Embryonic facial prominence (tissue), 1 donor: ENCODE measurements at regions not wholly inside any gene's neighbourhood (a gene's known extent, or its start where the extent isn't known, plus 50 kb on each side); places are given as distances from the start of the nearest gene placed in this dataset.
"Not testable (repeated sequence)": the region's sequence is repeated elsewhere in the genome, so short reads cannot be mapped to it uniquely, and the experiment has no call there.

Experiments
- DNase-seq: peaks from one replicate; pipeline ENCODE4 v3.0.0-alpha.2; 2016; ENCODE audit errors: extremely low spot score

- DNase-seq, result no peak
These were observed 58.3 kb downstream of the C11orf87 start for GRCh38 chr11:109480251-109480650.

DNA sequence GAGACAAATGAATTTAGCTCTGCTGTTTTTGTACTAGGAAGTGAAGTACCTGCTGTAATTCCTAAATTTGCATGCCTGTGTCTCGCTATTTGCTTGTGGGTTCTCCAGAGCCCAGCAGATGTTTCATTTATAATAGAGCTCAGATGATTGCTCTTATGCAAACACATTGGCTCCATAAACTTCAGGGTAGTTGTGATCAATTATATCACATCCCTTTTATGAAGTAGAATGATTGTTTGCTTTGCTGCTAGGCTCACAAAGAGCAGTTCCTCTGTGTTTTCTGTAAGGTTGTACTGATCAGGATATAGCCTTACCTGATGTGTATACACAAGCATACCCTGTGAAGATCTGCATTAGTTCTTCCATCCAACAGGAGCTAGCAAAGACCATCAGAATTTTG lies 64.1 kb downstream of the C11orf87 start:
- DNase-seq, result no peak

- DNase-seq, result no peak
These were observed 69.1 kb downstream of the C11orf87 start for GRCh38 chr11:109490953-109491635.

- DNase-seq, result no peak
These were observed 84.1 kb downstream of the C11orf87 start for GRCh38 chr11:109506115-109506514.

DNA sequence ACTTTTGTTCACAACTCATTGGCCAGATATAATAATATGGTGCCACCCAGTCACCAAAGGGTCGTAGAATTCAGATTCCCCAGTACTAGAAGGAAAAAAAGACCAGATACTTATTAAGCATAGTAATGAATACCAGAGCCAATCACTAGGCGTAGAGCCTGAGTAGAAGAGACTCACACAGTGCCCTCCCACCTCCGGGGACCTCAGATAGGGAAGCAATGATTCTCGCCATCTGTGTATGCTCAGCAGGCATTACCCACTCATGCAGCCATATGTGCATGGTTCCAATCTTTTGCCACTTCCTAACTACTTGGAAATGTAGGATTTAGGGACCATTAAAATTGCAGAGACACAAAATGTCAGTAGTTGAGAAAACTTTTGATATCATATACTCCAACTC lies 85.3 kb downstream of the C11orf87 start:
- no peak for DNase-seq

DNA sequence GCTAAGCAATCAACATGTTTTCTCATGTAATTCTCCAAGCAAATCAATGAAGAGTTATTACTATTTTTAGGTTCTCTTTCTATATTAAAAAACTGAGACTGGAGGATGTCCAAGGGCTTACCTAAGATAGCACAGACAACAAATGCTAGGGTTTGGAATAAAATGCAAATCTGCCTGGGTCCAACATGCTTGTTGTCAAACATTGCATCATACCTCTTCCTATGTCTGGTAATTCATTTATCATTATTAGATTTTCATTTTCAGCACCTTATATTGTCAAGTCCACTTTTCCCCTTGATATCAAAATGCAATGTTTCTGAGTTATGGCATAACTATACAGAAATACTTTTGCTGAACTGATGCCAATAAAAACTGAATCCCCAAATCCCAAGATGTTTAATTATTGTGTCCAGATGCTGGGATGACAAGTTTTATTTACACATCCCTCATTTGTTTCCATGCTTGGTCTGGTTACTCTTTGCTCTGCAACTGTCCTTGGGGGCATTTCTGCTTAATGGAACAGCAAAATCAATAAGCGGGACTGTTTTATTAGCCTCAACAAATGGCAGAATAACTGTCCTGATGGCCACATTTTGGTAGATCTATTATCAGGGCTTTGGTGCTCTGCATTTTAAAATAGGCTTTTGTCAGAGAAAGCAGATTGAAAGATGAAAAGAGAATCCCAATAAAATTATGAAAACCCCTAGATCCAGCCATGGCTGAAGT lies 86.0 kb downstream of the C11orf87 start:
- DNase-seq, result no peak

GRCh38 chr11:109508943-109509342 lies 87.0 kb downstream of the C11orf87 start:
- DNase-seq, result no peak

GRCh38 chr11:109510316-109510715 lies 88.3 kb downstream of the C11orf87 start:
- DNase-seq, result no peak

GRCh38 chr11:109511598-109511997 lies 89.6 kb downstream of the C11orf87 start:
- no peak for DNase-seq

- no peak for DNase-seq
These were observed 90.3 kb downstream of the C11orf87 start for GRCh38 chr11:109512249-109512648.

DNA sequence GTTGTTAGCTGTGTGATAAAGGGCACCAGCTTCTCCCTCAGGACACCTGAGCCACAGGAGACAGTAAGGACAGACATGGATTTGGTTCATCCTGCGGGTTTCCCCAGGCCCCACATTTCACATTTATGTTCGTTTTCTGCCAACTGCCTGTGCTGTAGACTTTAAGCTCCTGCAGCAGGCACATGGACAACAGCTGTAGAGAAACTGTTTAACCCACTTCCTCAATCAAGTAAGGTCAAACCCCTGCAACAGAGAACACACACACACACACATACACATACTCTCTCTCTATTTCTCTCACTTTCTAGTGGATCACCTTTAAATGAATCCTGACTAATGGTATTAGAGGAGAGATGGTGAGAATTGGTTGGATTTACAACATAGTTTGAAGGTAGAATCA lies 90.7 kb downstream of the C11orf87 start:
- no peak for DNase-seq

GRCh38 chr11:109514313-109515018 lies 92.5 kb downstream of the C11orf87 start:
- DNase-seq, result no peak

DNA sequence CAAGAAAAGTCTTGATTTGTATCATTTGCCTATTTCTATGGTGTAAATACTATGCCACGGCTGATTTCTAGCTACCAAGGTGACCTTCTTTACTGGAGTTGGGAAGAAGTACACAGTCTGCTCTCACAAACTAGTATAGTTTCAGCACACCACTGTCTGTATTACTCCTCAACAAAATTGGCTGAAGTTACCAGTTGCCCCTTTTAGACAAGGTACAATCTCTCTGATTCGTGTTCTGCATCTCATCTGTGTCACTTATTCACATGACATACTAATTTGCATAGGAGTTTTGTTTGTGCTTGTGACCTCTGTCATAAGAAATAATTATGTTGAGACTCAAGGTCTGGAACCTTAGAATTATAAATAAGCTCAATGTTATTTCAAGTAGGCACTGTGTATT lies 97.3 kb downstream of the C11orf87 start:
- no peak for DNase-seq

DNA sequence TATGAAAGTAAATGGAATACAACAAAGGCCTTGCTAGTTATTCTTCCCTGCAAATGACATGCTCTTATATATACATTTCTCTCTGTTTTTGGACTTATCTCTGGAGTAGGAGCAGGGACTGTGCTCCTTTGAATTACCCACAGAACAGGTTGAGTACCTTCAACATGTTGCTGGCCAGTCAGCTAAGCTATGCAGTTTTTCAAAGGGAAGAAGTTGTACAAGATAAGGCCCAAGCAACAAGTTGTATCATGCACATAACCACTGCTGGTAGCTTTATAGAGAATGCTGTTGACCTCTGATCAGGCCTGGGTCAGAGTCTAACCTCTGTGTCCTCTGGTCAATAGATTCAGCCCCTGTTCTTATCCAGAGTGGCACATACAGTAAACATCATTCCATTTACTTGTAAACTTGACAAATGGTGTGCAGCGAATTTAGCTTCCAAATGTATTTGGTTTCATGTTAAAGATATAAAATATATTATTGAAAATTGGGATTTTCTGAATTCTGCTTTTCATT lies 99.6 kb downstream of the C11orf87 start:
- no peak for DNase-seq

GRCh38 chr11:109522116-109522755 lies 100.2 kb downstream of the C11orf87 start:
- DNase-seq, result no peak

GRCh38 chr11:109525636-109526035 lies 103.6 kb downstream of the C11orf87 start:
- DNase-seq, result not testable (repeated sequence)

DNA sequence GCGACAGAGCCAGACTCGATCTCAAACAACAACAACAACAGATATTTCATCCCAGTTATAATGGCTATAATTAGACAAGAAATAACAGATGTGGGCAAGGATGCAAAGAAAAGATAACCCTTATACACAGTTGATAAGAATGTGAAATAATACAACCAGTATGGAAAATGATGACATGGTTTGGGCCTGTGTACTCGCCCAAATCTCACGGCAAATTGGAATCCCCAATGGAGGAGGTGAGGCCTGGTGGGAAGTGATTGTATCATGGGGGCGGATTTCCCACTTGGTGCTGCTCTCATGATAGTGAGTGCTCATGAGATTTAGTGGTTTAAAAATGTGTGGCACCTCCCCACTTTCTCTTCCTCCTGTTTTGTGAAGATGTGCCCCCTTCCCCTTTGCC lies 104.1 kb downstream of the C11orf87 start:
- DNase-seq, result no peak

DNA sequence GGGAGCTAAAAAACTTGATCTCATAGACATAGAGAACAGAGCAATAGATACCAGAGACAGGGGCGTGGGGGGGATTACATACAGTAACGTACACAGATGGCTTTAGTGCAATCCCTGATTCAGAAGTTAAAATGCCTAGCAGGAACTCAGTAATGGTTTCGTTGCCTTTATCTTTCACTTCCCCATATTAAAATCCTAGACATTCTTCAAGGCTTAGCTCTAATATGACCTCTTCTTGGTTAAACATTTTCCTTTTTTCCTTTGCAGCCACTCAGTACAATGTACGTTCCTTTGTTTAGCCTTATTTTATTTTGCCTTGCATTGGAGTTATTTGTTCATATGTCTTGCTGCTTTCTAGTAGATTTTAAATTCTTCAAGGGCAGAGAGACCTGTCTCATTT lies 104.9 kb downstream of the C11orf87 start:
- no peak for DNase-seq

GRCh38 chr11:109527496-109527895 lies 105.5 kb downstream of the C11orf87 start:
- no peak for DNase-seq

- no peak for DNase-seq
These were observed 125.5 kb downstream of the C11orf87 start for GRCh38 chr11:109547356-109548027.

DNA sequence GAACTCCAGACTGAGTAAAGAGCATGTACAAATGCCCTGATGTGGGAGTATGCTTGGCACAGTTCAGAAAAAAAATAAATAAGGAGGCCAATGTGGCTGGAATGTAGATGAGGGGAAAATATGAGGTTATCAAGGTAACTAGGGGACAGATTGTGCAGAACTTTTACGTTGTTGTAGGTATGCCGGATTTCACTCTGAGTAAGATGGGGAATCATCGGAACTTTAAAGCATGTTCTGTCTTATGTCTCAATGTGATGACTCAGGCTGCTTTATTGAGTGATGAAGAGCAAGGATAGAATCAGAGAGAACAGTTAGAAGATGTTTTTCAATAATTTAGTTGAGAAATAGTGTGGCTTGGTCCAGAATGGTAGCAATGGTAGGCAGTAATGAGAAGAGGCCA lies 130.4 kb downstream of the C11orf87 start:
- DNase-seq, result no peak

DNA sequence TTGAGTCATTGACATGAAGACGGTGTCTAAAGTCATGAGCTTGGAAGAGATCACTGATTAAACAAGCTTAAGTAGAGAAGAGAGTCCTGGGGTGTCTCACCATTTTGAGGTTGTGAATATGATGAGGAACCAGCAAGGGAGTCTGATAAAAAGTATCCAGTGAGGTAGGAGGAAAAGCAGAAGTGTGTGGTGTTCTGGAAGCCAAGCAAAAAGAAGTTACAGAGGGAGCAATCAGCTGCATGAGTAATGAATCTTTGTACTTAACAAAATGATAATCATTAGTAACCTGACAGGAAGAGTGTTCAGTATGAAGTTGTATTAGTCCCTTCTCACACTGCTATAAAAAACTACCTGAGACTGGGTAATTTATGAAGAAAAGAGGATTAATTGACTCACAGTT lies 131.3 kb downstream of the C11orf87 start:
- DNase-seq, result no peak
